Brain pericyte (primary cell): ENCODE measurements at regions not wholly inside any gene's neighbourhood (a gene's known extent, or its start where the extent isn't known, plus 50 kb on each side); places are given as distances from the start of the nearest gene placed in this dataset.
"Not testable (repeated sequence)": the region's sequence is repeated elsewhere in the genome, so short reads cannot be mapped to it uniquely, and the experiment has no call there.

Experiments used
- DNase-seq: peaks from one replicate; pipeline ENCODE4 v3.0.0-alpha.2; 2012; ENCODE audit warnings: low read depth, low spot score

- no peak for DNase-seq
These were observed 684.6 kb downstream of the RFPL4B start for GRCh38 chr6:113031591-113032238.

DNA sequence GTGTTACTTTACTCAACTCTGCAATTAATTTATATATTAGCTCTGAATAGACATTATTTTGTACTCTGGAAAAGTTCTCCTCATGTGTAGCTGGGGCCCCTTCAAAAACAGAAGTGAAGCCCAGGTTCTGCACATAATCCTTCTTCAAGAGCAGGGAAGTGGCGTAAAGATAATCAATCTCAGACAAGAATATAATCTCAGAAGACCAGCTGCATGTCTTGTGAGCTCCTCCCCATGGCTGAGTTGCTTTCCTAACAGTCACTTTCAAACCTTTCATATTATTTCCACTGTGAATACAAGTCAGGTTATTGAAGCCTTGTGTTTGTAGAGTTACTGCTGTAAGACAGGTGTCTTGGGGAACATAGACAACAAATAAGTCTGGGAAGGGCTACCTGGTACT, 691.9 kb downstream of the RFPL4B start:
- no peak for DNase-seq

- DNase-seq = no peak
These were observed 700.0 kb downstream of the RFPL4B start for GRCh38 chr6:113047148-113047547.

DNA sequence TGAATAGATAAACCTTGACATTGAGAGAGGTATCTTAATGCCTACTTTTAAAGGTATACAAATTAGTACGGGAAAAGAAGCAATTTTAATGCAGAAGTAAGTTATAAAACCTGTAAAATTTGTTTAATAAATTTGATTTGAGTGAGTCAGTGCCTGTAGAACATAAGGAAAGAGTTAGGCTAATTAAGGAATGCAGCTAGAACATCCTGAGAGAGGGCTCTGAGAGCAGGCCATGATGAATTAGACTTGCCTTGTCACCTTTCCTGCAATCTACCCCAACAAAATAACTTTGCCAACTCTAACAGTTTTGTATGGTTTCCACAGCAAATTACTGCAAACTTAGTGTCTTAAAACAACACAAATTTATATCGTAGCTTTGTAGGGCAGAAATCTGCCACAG, 700.8 kb downstream of the RFPL4B start:
- DNase-seq = no peak

GRCh38 chr6:113048741-113049140, 701.6 kb downstream of the RFPL4B start:
- no peak for DNase-seq

- DNase-seq = no peak
These were observed 702.1 kb downstream of the RFPL4B start for GRCh38 chr6:113049190-113049589.

GRCh38 chr6:113050010-113050858, 703.1 kb downstream of the RFPL4B start:
- no peak for DNase-seq

- DNase-seq = no peak
These were observed 703.8 kb downstream of the RFPL4B start for GRCh38 chr6:113050979-113051378.

DNA sequence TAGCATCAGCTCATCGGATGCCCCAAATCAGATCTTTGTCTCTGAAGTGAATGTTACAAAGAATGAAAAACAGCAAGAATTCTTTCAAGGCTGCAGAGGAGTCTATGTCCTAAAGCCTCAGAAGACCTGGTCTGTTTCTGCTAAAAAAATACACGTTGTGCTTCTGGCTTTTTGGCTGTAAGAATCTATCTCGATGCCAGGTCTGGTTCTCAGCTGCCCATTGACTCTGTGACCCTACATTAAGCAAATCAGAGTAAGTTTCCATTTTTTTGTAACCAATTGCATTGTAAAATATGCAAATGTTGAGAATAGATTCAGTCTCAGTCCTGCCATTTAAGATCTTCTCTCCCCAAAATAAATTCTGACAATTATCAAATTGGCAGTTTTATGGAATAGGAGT, 705.4 kb downstream of the RFPL4B start:
- DNase-seq = no peak

- no peak for DNase-seq
These were observed 707.9 kb downstream of the RFPL4B start for GRCh38 chr6:113055061-113055460.

GRCh38 chr6:113055998-113056397, 708.9 kb downstream of the RFPL4B start:
- no peak for DNase-seq

- DNase-seq = no peak
These were observed 710.5 kb downstream of the RFPL4B start for GRCh38 chr6:113057567-113058053.

DNA sequence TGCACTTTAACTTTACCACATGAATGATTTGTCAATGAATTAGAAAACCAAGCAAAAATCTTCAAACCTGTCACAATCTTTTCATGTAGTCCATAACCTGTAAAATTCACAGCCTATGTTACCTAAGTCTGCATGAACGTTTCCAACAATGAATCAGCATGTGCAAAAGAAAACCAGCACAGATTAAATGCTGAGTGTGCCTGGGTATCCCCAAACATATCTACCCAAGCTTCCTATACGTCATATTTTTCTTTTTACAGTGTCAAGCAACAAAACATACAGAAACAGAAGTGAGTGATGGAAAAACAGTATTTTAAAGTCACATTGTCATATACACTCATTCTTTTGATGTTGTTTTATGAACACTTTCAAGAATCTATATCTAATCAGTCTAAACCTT, 713.5 kb downstream of the RFPL4B start:
- DNase-seq = no peak

DNA sequence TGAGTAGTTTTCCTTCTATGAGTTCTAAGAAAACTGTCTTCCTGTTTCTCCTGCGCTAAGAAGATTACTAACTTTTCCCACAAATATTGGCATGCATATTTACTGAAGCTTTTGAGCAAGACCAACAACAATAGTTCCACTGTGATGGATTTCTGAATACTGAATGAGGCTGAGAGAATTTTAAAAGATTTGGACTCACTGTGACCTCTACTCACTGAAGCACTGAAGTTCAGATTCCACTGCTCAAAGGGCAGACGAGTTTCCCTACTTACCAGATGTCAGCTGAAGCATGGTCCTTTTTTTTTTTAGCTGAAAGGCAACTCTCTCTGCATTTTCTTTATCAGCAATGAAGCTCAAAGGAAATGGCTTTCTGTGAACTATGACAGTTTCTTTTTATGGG, 718.5 kb downstream of the RFPL4B start:
- no peak for DNase-seq

GRCh38 chr6:113067612-113068275, 720.6 kb downstream of the RFPL4B start:
- DNase-seq = no peak

GRCh38 chr6:113068570-113068969, 721.4 kb downstream of the RFPL4B start:
- DNase-seq = no peak

GRCh38 chr6:113070681-113071080, 723.6 kb downstream of the RFPL4B start:
- DNase-seq = not testable (repeated sequence)

DNA sequence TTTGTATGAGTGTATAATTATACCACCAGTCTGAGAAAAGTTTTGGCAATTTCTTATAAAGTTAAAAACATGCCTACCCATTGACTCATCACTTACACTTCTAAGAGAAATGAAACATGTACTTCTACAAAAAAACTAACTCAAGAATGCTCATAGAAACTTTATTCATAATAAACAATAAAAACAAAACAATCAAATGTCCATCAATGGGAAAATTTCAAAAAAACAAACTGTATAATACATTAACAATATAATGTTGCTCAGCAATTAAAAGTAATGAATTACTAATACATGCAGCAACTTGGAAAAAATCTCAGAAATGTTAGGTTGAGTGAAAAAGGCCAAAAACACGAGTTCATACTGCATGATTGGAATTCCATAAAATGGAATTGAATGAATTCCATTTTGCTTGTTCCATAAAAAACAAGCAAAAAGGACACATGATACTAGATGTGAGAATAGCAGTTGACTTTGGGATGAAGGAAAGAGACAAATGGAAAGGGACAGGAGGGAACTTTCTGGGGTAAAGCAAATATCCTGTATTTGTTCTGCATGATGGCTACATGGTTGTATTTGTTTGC, 726.6 kb downstream of the RFPL4B start:
- DNase-seq = no peak

DNA sequence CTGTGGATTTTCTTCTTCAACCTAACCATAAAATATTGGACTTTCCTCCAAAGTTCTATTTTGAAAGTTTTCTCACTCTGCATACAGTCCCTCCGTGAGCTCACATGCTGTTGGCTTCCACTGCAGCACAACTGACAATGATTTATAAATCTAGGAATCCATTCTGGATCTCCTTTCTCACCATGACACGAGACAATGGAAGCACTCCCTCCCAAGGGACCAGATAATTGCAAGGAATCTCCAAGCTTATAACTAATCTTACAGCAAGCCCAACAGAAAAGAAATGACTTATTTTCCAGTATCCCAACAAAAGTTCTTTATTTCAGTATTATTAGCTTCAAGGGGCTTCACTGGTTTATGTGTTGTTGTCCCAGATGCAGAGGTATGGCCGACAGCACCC, 729.0 kb downstream of the RFPL4B start:
- no peak for DNase-seq

DNA sequence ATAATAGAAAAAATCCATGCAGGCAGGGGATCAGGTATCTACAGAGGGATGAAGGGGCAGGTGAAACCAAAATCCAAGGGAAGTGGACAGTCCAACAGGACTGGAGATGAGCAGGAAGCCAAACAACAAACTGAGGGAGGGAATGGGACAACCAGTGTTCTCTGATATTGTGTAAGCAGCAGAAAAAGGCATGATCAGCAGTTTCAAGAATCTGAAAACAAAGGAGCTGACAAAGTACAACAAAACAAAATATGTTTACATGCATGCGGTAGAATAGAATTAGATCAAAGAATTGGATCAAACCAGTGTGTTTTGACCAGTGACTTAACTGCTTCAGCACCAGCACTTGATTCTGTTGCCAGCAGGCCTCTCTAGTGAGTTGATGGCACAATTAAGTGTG, 729.7 kb downstream of the RFPL4B start:
- DNase-seq = no peak

DNA sequence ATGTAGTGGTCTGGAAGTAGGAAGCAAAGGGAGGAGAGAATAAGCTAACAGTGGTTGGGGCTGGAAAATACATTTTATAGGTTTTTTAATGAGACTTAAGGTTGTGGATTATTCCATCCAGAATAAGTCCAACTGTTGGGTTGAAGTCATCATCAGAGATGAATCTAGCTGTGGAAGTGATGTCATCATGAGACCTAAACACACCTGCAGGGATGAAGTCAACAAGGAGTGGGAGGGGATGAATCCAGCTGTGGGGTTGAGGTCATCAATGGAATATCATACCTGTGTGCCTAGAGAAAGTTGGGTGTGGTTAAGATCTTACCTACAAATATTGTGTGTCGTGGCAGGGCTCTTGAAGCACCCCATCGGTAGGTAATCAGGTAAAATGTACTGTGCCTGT, 730.7 kb downstream of the RFPL4B start:
- no peak for DNase-seq

- DNase-seq = no peak
These were observed 731.7 kb downstream of the RFPL4B start for GRCh38 chr6:113078791-113079190.
